NCI-H69 (cell line): ENCODE measurements at regions not wholly inside any gene's neighbourhood (a gene's known extent, or its start where the extent isn't known, plus 50 kb on each side); places are given as distances from the start of the nearest gene placed in this dataset.

Source experiments
- DNase-seq: peaks from one replicate; lab custom pipeline; 2025; lab: John Stamatoyannopoulos, UW

DNA sequence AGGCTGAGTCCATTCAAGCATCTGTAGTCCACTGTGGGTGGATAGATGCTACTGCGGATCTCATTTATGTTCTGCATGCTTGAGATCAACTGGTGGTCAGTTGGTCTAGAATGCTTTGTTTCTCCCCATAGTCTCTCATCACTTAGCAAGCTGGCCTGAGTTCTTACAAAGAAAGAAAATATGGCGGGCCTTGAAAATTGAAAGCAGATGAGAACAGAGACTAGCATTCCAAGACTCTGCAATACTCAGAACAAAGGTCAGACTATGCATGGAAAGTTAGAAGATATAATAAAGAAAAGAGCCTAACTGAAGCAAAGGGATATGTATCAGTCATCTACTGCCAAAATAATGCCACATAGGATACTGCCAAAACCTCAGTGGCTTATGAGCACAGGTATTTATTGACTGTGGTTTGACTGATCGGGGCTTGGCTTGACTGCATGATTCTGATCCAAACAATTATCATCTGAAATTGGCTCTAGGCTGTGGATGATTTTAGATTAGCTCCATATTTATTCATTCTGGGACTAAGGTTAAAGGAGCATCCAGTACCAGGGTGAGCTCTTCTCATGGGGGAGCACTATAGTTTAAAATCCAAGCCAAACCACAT lies 258.9 kb downstream of the TAF11L14 start:
- no peak for DNase-seq

DNA sequence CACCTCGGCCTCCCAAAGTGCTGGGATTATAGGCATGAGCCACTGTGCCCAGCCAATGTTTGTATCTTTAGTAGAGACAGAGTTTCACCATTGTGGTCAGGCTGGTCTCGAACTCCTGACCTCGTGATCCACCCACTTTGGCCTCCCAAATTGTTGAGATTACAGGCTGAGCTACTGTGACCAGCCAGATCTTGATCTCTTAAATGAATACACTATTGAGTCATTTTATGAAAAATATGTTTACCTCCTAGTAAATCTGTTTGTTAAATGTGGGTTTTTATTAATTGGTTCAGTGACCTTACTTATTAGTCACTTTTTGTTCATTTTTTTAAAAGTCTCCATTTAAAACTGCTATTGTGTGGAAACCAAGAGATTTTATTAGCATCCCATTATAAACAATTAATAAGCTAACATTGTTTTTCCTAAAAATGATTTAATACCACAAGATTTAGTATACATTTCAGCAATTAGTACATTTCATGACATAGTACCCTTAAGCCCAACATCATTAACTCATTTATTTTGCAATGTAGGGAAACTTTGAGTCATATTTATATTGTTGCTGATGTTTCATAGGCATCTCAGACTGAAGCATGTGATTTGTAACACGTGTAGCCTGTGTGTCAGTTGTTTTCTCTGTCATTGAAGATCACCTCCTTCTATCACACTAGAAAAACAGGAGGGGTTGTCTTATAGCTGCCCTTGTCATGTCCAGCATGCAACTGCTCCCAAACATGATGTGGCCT lies 261.2 kb downstream of the TAF11L14 start:
- no peak for DNase-seq

DNA sequence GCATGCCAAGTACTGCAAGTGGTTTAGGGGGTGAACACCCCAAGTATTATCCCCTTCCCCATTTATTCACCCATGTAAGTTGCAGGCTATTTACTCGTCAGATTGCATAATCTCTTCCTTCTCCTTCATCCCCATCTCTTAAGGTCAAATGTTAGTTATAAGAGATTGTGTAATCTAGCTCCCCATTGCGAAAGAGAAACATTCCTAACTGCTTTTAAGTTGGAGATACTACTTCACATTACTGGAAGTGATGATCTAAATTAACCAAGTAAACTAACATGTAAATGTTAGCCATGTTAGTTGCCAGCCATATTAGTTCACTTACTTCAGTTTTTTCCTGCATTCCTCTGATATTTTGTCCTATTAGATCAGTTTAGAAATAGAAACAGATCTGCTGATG lies 262.3 kb downstream of the TAF11L14 start:
- peak; percentile 21 for DNase-seq

DNA sequence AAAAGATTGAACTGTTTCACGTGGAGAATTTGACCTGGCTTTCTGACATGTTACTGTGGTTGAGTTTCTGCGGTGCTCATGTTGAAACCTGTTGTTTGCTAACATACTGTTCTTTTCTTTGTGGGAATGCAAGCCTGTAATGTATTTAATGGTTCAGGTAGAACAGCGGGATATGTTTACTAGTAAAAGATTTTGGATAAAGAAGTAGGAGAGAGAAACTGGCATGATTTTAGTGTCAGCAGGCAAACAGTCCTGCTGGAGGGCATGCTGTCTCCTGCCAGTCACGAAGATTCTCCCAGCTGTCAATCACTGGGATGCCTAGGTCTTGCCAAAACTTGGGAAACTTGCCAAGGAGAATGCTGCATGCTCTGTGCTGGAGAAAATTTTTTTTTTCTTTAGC lies 263.5 kb downstream of the TAF11L14 start:
- peak; percentile 93 for DNase-seq

DNA sequence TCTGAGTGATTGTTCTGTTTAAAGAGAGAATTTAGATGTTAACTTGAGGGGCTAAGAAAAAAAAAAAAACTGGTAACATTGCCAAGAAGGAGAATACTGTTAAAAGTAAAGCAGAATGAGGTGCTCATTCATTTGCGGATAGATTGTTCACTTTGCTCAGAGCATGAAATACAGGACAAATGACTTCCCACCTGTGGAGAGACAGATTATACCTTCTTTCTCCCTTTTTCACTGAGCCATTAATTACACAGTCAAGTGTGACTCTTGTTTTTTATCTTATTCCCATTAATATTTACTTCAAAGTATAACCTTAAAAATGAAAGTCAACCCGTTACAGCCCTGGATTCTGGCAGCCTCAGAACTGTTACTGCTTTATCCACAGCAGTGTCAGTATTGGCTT lies 264.5 kb downstream of the TAF11L14 start:
- peak; percentile 85 for DNase-seq

DNA sequence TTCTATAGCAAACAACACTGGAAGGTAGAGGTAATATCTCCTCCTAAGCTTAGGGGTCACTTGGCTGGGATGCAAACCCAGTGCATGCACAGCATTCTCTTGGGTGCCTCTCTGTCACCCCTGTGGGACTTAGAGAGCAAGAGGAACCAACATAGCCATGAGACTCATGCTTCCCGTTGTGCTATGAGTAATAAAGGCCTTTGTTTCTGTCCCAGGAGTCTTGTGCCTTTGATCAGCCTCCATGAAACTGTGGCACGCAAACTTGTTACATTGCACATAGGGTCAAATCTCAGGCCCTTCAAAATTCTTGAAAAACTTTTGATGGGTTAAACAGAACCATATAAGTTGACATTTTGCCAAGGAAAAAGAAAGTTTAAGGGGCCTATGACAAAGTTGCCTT lies 272.8 kb downstream of the TAF11L14 start:
- no peak for DNase-seq

DNA sequence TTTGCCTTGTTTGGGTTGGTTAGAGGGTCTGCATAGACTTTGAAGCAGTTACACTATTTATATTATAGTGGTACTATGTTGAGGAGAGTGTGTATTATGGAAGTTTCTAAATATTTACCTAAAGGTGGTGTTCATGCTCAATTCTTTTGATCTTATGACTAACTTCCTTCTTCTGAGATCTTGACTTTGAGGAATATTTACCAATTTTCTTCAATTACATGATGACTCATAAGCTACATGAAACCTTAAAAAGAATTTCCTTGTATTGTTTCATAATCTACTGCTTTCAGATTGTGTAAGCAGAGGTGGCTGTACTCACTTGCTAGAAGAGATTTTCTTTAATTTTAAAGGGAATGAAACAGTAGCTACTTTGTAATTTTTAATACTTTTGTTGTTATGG lies 276.1 kb downstream of the TAF11L14 start:
- DNase-seq = peak; percentile 7

DNA sequence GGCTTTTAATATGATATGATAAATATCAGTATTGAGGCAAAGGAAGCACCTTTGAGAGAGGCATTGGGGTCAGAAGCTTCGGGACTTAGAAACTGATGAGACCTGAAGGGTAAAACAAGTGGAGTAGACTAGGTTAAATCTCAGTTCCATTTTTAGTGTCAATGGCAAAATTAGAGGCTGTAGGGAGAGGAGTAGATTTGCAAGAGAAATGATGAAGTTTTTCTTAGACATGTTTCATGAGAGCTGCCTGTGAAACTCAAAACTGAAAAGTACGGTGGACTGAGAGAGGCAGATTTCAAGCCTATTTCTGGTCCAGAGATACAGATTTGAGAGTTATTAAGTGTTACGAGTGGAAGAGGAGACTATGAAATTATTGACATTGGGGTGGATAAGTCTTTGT lies 278.5 kb downstream of the TAF11L14 start:
- no peak for DNase-seq

DNA sequence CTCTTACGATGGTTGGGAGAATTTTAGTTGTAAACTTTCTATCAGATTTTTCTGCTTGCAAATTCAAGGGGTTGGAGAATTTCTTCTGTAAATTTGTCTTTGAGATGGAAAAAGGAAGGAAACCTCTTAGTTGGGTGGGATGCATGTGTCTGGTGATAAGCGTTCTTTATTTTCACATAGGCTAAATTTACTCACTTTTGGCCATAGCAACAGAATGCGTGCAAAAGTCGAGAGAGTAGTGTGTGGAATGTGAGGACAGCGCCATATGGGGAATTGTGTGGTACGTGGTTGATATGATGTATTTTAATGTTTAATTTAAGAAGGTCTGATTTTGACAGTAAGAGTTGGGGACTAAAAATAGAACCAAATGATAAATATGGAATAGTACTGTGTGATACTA lies 282.2 kb downstream of the TAF11L14 start:
- no peak for DNase-seq

- DNase-seq = no peak
Observed at GRCh38 chr5:17917465-17917864, 283.2 kb downstream of the TAF11L14 start.

DNA sequence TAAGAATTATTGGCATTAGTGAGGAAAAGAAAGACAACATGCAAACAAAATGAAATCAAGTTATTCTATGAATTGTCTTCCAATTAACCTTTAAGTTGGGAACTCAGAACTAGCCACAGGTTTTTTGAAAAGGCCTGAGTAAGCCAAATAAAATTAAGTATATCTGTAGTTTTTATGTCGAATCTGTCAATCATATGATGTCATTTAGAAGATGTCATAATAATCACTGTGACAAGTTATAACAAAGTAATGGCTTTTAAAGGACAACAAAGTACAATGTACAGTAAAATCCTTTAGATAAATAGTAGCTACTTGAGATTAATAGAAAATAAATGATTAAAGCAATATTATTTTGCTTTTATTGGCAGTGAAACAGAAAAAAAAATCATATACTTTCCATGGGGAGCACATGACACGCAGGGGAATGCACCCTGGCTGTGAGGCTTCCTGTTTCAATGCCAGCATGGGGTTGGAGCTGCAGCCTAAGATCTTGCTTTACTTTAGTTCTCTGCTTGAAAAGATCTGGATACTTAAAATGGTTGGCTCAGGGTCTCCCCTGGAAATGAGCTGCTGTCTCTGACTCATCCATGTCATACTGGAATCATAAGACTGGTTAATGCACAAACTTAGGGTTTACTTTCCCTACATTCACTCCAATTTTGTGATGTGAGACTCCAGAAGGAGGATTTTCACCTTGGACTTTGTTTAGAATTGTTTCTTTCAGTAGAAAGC lies 284.3 kb downstream of the TAF11L14 start:
- DNase-seq = peak; percentile 33

- DNase-seq = no peak
Observed at GRCh38 chr5:17925276-17925675, 291.0 kb downstream of the TAF11L14 start.

DNA sequence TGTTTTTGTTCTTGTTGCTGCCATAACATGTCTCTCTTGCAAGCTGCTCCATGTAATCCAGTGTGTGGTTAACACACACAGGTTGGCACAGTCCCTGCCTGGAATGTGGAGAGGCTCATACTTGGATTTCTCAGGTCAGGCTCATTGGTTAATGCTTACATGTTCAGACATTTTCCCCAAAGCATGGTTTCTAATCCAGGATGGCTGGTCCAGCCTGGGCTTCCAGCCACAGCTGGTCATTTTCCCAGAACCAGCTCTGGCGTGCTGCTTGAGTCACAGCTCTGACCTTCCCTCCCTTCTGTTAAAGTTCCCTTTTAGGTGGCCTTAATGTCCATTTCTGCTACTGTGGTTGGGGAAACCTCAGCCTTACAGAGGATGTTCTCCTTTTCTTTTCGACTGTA lies 294.3 kb downstream of the TAF11L14 start:
- DNase-seq = no peak

DNA sequence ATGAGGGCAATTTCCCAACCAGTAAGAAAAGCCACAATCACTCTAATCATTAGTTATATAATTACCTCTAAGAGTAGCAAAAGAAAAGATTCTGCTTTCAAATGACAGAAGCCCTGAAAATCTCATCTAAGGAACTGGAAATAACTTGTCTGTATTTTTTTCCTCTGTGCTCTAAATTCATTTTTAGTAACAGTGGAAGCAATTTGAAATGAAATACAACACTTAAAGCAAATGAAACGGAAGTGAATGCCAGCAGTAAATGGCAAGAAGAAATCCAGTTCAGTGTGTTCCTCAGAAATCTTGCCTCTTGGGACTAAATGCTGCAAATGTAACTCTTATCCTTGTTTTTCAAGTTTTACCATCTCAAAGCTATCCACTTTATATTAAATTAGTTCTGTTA lies 294.9 kb downstream of the TAF11L14 start:
- DNase-seq = no peak

DNA sequence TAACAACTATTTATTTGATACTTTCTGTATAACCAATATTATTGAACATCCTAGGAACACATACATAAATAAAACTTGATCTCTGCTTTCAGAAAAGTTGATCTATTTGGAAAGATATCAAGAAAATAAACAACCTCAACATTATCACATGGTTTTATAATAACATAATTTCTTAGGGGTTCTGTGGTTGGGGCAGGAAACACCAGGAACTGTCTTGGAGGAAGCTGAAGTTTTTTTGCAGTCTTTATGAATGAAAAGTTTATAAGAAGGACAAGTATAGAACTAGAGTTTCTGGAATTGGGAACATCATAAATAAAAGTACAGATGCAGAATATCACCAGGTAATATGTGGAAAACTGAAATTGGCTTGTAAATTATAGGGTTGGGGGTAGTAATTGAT lies 296.1 kb downstream of the TAF11L14 start:
- no peak for DNase-seq

DNA sequence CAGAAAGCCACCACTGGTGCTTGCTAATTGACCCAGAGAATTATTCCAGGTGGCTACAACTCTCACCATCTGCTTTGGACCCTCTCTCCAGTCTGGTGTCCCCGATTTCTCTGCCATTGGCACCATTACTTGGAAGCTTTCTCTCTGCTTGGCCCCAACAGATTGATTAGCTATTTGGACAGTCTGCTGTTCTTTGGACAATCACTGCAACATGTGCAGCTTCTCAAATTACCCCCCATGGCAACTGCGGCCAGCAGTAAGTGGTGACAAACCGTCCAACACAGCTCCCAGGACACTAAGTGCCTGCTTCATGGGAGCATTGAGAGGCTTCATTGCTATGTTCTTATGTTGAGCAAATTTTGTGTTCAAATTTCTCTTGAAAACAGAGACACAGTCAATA lies 309.8 kb downstream of the TAF11L14 start:
- DNase-seq = peak; percentile 18

DNA sequence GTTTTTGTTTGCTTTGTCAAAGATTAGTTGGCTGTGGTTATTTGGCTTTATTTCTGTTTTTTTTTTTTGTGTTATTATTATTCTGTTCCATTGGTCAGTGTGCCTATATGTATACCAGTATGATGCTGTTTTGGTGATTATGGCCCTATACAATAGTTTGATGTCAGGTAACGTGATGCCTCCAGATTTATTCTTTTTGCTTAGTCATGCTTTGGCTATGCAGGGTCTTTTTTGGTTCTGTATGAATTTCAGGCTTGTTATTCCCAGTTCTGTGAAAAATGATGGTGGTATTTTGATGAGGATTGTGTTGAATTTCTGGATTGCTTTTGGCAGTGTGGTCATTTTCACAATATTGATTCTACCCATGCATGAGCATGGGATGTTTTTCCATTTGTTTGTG lies 312.8 kb downstream of the TAF11L14 start:
- no peak for DNase-seq

DNA sequence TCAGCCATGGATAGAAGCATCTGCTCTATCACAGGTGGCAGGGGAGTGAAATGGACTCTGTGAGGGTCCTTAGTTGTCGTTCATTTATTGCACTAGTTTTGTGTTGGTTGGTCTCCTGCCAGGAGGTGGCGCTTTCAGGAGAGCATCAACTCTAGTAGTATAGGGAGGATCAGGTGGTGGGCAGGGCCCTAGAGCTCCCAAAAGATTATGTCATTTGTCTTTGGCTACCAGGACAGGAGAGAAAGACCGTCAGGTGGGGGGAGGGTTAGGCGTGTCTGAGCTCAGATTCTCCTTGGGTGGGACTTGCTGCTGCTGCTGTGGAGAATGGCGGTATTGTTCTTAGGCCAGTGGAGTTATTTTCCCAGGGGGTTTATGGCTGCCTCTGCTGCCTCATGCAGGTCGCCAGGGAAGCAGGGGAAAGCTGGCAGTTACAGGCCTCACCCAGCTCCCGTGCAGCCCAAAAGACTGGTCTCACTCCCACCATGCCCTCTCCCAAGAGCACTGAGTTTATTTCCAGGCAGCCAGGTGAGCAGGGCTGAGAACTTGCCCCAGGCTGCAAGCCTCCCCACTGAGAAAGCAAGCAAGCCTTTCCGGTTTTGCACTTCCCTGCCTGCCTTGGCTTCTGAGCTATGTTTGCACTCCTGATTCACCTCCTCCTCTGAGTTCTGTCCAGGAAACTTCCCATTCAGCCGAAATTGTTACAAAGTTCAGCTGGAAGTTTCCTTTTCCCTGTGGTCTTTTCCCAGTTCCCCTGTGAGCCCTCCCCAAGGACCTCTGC lies 317.3 kb downstream of the TAF11L14 start:
- peak; percentile 97 for DNase-seq

DNA sequence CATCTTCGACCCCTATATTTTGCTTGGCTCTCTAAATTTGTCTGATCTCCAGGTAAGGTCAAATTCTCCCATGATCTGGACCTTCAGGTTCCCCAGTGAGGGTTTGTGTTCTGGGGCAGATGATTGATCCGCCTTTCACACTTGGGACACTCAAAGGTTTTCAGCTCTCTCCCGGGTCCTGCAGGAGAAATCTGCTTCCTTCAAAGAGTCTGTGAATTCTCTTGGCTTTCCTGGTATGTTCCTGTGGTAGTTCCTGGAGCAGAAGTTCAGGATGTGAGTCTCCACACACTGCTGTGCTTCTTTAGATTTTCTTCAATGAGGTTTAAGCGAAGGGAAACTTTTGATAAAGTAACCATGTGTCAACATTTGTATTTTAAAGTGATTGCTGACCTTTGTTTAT lies 318.0 kb downstream of the TAF11L14 start:
- DNase-seq = peak; percentile 38

GRCh38 chr5:17964067-17964466 lies 329.8 kb downstream of the TAF11L14 start:
- DNase-seq = no peak

DNA sequence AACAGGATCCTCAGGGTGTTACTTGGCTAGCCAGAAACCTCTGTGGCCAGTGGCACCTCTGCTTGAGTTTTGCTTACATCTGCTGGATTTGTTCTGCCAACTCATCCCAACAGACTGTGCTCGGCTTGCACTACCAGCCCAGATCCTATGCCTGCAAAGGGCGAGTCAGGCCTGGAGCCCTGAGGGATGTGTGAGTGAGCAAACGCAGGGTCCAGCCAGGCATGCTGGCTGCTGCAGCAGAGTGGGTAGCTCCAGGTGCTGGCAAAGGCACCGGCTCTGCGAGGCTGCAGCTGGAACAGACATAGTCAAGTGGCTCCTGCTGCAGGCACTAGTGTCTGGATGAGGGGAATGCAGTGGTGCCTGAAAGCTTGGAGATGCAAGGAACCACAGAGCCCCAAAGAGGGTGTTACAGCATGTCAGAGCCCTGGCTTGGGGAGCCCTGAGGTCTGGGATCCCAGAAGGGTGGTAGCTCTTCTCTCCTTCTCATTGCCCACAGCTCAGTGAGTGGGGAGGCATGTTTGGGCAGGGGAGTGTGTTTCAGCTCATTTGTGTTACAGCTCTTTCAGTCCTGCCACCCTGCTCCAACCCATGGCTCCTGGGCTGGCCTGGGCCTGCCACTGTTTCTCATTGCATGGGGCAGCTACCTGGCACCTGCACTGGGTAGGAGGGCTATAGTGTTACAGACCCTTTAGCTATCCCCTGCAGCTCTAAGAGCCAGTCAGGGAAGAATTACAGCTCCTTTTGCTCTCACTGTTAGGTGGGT lies 332.6 kb downstream of the TAF11L14 start:
- DNase-seq = peak; percentile 70

DNA sequence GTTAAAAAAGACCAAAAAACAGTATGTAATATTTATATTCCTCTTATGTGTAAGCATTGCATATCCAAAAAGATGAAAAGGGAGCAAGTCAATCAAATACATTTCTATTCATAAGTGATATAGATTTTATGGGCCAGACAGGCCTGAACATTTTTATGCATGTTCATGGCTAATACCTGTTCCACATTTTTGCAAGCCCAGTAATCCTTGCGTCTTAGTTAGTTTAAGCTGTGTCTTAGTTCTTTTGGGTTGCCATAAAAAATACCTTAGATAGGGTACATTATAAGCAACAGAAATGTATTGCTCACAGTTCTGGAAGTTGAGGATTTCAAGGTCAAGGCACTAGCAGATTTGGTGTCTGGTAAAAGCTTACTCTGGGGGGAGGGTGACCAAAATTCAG lies 342.1 kb downstream of the TAF11L14 start:
- no peak for DNase-seq
